ENCODE measurements at regions not wholly inside any gene's neighbourhood (a gene's known extent, or its start where the extent isn't known, plus 50 kb on each side); places are given as distances from the start of the nearest gene placed in this dataset.

DNA sequence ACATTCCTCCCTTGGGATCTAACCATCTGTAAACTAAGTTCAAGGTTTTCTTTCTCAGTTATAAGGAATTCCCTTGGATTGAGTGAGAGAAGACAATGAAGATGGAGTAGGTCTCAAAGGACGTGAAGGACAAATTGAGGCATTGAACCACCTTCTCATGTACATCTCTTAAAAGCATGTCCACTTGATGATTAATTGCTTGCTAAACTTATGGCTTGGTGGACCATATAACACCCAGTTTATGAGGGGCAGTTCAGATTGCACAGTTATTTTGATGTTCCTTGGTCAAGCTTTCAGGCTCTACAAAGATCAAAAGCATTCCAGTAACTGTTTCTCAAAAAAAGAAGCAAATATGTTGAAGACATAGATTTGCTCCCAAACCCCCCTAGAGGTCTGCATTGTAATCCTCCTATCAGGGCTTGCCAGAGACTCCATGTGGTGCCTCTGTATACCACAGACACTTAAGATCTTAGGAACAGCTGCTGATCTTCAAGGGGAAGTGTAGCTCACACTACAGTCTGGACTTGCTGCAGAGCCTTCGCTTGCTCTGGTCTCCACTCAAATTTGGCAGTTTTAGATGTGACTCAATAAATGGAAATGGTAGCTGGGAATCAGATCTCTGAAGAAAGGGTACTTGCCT, 56.9 kb upstream of the ALDH1A1 start:
- no peak overlapping the region for H3K4me3 ChIP-seq (replicated peaks in 1 of 2; ENCODE audit: low read depth in 2 of 2, low read length in 2 of 2)
- TF ChIP-seq, protein P1, sequence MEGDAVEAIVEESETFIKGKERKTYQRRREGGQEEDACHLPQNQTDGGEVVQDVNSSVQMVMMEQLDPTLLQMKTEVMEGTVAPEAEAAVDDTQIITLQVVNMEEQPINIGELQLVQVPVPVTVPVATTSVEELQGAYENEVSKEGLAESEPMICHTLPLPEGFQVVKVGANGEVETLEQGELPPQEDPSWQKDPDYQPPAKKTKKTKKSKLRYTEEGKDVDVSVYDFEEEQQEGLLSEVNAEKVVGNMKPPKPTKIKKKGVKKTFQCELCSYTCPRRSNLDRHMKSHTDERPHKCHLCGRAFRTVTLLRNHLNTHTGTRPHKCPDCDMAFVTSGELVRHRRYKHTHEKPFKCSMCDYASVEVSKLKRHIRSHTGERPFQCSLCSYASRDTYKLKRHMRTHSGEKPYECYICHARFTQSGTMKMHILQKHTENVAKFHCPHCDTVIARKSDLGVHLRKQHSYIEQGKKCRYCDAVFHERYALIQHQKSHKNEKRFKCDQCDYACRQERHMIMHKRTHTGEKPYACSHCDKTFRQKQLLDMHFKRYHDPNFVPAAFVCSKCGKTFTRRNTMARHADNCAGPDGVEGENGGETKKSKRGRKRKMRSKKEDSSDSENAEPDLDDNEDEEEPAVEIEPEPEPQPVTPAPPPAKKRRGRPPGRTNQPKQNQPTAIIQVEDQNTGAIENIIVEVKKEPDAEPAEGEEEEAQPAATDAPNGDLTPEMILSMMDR (IDR thresholded peaks at IDR 0.05; ENCODE audit: low read depth, low read length) = no peak
- DNase-seq (ENCODE audit: low read depth in 2 of 2) = no peak

DNA sequence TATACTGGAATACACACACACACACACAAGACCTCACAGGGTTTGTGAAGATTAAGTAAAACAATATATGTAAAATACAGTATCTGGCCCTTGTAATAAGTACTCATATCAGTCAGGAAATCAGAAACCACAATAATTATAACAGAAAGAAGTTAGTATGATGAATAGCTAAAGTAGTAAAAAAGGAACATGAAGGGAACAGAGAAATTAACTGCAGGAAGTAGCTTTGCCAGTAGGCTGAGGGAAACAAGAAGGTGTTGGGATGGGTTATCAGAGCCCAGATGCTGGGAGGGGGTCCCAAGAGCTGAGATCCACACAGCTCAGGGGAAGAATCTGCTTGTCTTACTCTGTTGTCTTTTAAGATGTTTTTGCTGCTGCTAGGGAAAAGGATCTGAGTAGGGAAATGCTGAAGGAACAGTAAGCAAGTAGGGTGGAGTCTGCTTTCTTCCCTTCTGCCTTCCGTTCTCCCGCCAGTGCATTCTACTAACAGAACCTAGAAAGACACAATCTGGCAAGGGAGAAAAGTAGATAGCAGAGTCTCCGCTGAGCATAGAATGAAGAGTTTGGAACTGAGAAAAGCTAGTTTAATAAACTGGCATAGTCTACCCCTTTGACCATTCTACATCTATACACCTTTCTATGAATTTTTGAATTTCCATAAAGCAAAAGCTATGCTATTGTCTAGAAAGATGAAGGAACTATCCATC, 55.3 kb upstream of the ALDH1A1 start:
- DNase-seq (ENCODE audit: low read depth in 2 of 2) = no peak
- TF ChIP-seq, protein P1 (IDR thresholded peaks at IDR 0.05; ENCODE audit: low read depth, low read length) = no peak
- no peak overlapping the region for H3K4me3 ChIP-seq (replicated peaks in 1 of 2; ENCODE audit: low read depth in 2 of 2, low read length in 2 of 2)

DNA sequence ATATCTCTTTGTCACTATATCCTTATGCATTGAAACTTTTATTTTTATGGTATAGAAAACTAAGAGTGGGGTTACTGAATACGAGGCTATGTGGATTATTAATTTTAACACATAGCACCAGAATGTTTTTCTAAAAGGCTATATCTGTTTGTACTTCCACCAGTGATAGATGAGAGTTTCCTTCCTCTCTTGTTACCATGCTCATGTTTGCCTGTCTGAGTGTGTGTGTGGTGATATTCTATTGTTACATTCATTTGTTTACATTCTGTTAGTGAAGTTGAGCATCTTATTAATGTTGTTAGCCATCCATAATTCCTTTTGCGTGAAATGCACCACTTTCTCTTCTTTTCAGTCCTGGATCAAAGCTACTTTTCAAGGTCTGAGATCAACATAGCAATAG, 54.1 kb upstream of the ALDH1A1 start:
- TF ChIP-seq, protein P1 (IDR thresholded peaks at IDR 0.05; ENCODE audit: low read depth, low read length) = no peak
- H3K4me3 ChIP-seq (replicated peaks in 1 of 2; ENCODE audit: low read depth in 2 of 2, low read length in 2 of 2) = no peak overlapping the region
- DNase-seq (ENCODE audit: low read depth in 2 of 2) = no peak
